ENCODE measurements at regions not wholly inside any gene's neighbourhood (a gene's known extent, or its start where the extent isn't known, plus 50 kb on each side); places are given as distances from the start of the nearest gene placed in this dataset.

- POLR2A ChIA-PET, result no interaction called here
- Histone ChIP-seq H3K4me1 (ENCODE audit: insufficient read depth, low read length, poor library complexity, severe bottlenecking) (no peaks in the 10 kb centered on the region), H3K4me3 (ENCODE audit: low read depth, low read length, poor library complexity, severe bottlenecking) (no peak overlapping the region), H2AFZ (ENCODE audit: low read length) (no peak overlapping the region), H4K20me1 (ENCODE audit: insufficient read depth, low read length) (no peaks in the 10 kb centered on the region), H3K79me2 (ENCODE audit: insufficient read depth, low read depth, low read length) (no peaks in the 10 kb centered on the region), H3K9me3 (ENCODE audit: low read length) (no peaks in the 10 kb centered on the region), H3K9me2 (ENCODE audit: insufficient read depth, low read length) (no peaks in the 10 kb centered on the region), H3K27ac (ENCODE audit: low read depth, low read length, poor library complexity, severe bottlenecking) (no peak overlapping the region), H3K4me2 (ENCODE audit: low read length) (no peak overlapping the region), H3K36me3 (ENCODE audit: insufficient read depth, low read length) (no peaks in the 10 kb centered on the region)
- intact Hi-C loops (cut with micrococcal nuclease; ENCODE audit: unreplicated experiment), result loop anchor here (10.0 kb wide), 1 partner anchor 255 kb away; no protein-coding TSS in a partner anchor
- no TSS peak for BruUV-seq (replicated peaks)
- CTCF ChIA-PET (ENCODE audit: unreplicated experiment), result no interaction called here
- no peak for DNase-seq (ENCODE audit: low spot score)
- TF ChIP-seq CTCF (conservative IDR thresholded peaks at IDR 0.05; ENCODE audit: low read length) (no peak), EZH2phosphoT487 (IDR thresholded peaks at IDR 0.05; ENCODE audit: borderline replicate concordance, low read depth, low read length) (no peak)
These were observed 398.2 kb upstream of the RARB start for GRCh38 chr3:25029820-25030219.

DNA sequence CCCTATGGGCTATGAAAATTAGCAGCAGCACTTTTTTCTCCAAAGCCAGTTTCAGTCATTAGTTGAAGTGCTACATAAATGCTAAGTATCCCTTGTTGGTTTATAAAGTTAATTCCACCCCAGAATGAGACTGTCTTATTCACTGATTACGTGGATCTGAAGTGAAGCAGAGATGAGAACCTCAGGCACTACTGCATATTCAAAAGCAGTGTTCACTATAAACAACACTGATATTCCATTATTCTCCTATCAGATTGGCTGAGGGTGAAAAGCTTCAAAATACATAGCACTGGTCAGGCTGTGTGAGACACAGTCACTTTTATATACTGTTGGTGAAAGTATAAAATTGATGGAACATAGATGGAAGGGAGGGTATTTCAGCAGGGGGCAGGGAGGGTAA lies 395.7 kb upstream of the RARB start:
- Histone ChIP-seq H3K9me3 (ENCODE audit: low read length) (no peaks in the 10 kb centered on the region), H3K4me2 (ENCODE audit: low read length) (no peak overlapping the region)
- CTCF ChIA-PET (ENCODE audit: unreplicated experiment), result no interaction called here

More for the DNA sequence above, 395.7 kb upstream of the RARB start:
- Histone ChIP-seq H3K79me2 (ENCODE audit: insufficient read depth, low read depth, low read length) (no peaks in the 10 kb centered on the region), H3K4me3 (ENCODE audit: low read depth, low read length, poor library complexity, severe bottlenecking) (no peak overlapping the region), H3K27ac (ENCODE audit: low read depth, low read length, poor library complexity, severe bottlenecking) (no peak overlapping the region), H3K4me1 (ENCODE audit: insufficient read depth, low read length, poor library complexity, severe bottlenecking) (no peaks in the 10 kb centered on the region), H3K36me3 (ENCODE audit: insufficient read depth, low read length) (no peaks in the 10 kb centered on the region), H2AFZ (ENCODE audit: low read length) (no peak overlapping the region), H3K9me2 (ENCODE audit: insufficient read depth, low read length) (no peaks in the 10 kb centered on the region), H4K20me1 (ENCODE audit: insufficient read depth, low read length) (no peaks in the 10 kb centered on the region)
- TF ChIP-seq EZH2phosphoT487 (IDR thresholded peaks at IDR 0.05; ENCODE audit: borderline replicate concordance, low read depth, low read length) (no peak), CTCF (conservative IDR thresholded peaks at IDR 0.05; ENCODE audit: low read length) (no peak)
- no TSS peak for BruUV-seq (replicated peaks)
- intact Hi-C loops (cut with micrococcal nuclease; ENCODE audit: unreplicated experiment), result loop anchor here (10.0 kb wide), 1 partner anchor 258 kb away; no protein-coding TSS in a partner anchor
- POLR2A ChIA-PET, result no interaction called here
- DNase-seq (ENCODE audit: low spot score), result no peak

Measured in OCI-LY7 (cell line).